Right atrium auricular region (tissue), 2 donors: ENCODE measurements at regions not wholly inside any gene's neighbourhood (a gene's known extent, or its start where the extent isn't known, plus 50 kb on each side); places are given as distances from the start of the nearest gene placed in this dataset.

Source experiments
- DNase-seq: peaks from one replicate; pipeline ENCODE4 v3.0.0-alpha.2; 2019; ENCODE audit warnings: low spot score
- H3K27ac ChIP-seq, 2 donors: fragments of 200-600 bp; sonication (generic); 1 replicate in 1 of 2; 2 replicates in 1 of 2; pipeline ENCODE4 v1.5.1; 2016 to 2019
- H3K27me3 ChIP-seq, 2 donors: fragments of 200-600 bp; sonication (generic); one replicate each; pipeline versions ENCODE4 v1.5.1 to v1.6.0; 2017 to 2019
- H3K36me3 ChIP-seq: fragments of 200-600 bp; sonication (generic); one replicate; pipeline ENCODE4 v1.5.1; 2016
- H3K4me1 ChIP-seq, 2 donors: fragments of 200-600 bp; sonication (generic); one replicate each; pipeline versions ENCODE4 v1.5.1 to v1.6.0; 2017 to 2019
- H3K4me3 ChIP-seq, 2 donors: fragments of 200-600 bp; sonication (generic); 1 replicate in 1 of 2; 2 replicates in 1 of 2; pipeline ENCODE4 v1.5.1; 2017 to 2019; ENCODE audit warnings: mild to moderate bottlenecking in 1 of 2, moderate library complexity in 1 of 2
- H3K9me3 ChIP-seq, 2 donors: fragments of 200-600 bp; sonication (generic); one replicate each; pipeline ENCODE4 v1.5.1; 2019
- CTCF ChIP-seq, 2 donors: fragments of 200-600 bp; sonication (generic); IDR thresholded peaks; one replicate each; pipeline ENCODE4 v1.5.1; 2019; ENCODE audit warnings: antibody characterized with exemption in 2 of 2

- peak overlapping the region; percentile 15 to 45 for H3K4me3 ChIP-seq
- DNase-seq: peak; percentile 96
- TF ChIP-seq CTCF (IDR thresholded peaks at IDR 0.05): peak; percentile 96 to 99
- no peaks in the 10 kb centered on the region for H3K9me3 ChIP-seq
- H3K27me3 ChIP-seq: no peaks in the 10 kb centered on the region
- peak overlapping the region; percentile 82 for H3K27ac ChIP-seq
- no peaks in the 10 kb centered on the region for H3K36me3 ChIP-seq
- peaks cover 0 to 9% of the 10 kb centered on the region in 2 donors for H3K4me1 ChIP-seq
These were observed 216.2 kb downstream of the TTC8 start for GRCh38 chr14:89040460-89041256.

DNA sequence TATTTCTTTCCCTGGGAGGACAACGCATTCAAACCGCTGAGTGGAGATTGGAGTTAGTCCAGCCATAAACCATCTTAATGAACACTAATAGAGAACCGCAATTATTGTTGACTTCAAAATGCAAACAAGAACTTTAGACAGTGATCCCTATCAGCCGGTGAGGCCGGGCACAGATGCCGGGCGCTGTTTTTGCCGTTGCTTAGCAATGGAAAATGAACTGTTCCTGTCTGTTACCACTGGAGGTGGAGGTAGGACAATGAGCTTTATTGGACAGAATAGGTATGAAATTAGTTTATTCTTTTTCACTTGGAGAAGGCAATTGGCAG is 216.8 kb downstream of the TTC8 start:
- H3K4me1 ChIP-seq: peaks cover 0 to 9% of the 10 kb centered on the region in 2 donors
- DNase-seq: no peak
- TF ChIP-seq CTCF (IDR thresholded peaks at IDR 0.05): no peak
- no peaks in the 10 kb centered on the region for H3K9me3 ChIP-seq
- peak overlapping the region in 1 of 2 donors; percentile 45 for H3K4me3 ChIP-seq
- H3K27ac ChIP-seq: peak overlapping the region; percentile 82
- H3K27me3 ChIP-seq: no peaks in the 10 kb centered on the region
- no peaks in the 10 kb centered on the region for H3K36me3 ChIP-seq

GRCh38 chr14:89042021-89042420 is 217.6 kb downstream of the TTC8 start:
- no peak overlapping the region for H3K4me3 ChIP-seq
- no peak for TF ChIP-seq CTCF (IDR thresholded peaks at IDR 0.05)
- H3K27me3 ChIP-seq: no peaks in the 10 kb centered on the region
- H3K36me3 ChIP-seq: no peaks in the 10 kb centered on the region
- peaks cover 0 to 9% of the 10 kb centered on the region in 2 donors for H3K4me1 ChIP-seq
- DNase-seq: no peak
- no peaks in the 10 kb centered on the region for H3K9me3 ChIP-seq
- H3K27ac ChIP-seq: no peak overlapping the region

DNA sequence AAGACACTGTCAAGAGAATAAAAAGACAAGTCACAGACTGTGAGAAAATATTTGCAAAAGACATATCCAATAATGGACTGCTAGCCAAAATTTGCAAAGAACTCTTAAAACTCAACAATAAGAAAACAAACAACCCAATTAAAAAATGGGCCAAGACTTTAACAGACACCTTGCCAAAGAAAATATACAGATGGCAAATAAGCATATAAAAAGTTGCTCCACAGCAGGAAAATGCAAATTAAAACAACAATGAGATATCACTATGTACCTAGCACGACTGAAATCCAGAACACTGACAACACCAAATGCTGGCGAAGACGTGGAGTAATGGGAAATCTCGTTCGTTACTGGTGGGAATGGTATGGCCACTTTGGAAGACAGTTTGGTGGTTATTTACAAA is 228.9 kb downstream of the TTC8 start:
- no peaks in the 10 kb centered on the region for H3K27me3 ChIP-seq
- H3K27ac ChIP-seq: no peak overlapping the region
- H3K9me3 ChIP-seq: peaks cover 0 to 7% of the 10 kb centered on the region in 2 donors
- H3K4me3 ChIP-seq: no peak overlapping the region
- no peaks in the 10 kb centered on the region for H3K4me1 ChIP-seq
- no peak for TF ChIP-seq CTCF (IDR thresholded peaks at IDR 0.05)
- DNase-seq: no peak
- no peaks in the 10 kb centered on the region for H3K36me3 ChIP-seq

GRCh38 chr14:89056394-89056793 is 231.9 kb downstream of the TTC8 start:
- no peak for DNase-seq
- Histone ChIP-seq H3K27ac (no peak overlapping the region), H3K9me3 (peaks cover 0 to 7% of the 10 kb centered on the region in 2 donors), H3K4me3 (no peak overlapping the region), H3K4me1 (no peaks in the 10 kb centered on the region), H3K27me3 (no peaks in the 10 kb centered on the region), H3K36me3 (no peaks in the 10 kb centered on the region)
- TF ChIP-seq CTCF (IDR thresholded peaks at IDR 0.05): no peak

GRCh38 chr14:89058697-89059096 is 234.2 kb downstream of the TTC8 start:
- H3K36me3 ChIP-seq: no peaks in the 10 kb centered on the region
- no peak overlapping the region for H3K27ac ChIP-seq
- DNase-seq: no peak
- H3K4me3 ChIP-seq: no peak overlapping the region
- H3K27me3 ChIP-seq: no peaks in the 10 kb centered on the region
- no peaks in the 10 kb centered on the region for H3K9me3 ChIP-seq
- no peaks in the 10 kb centered on the region for H3K4me1 ChIP-seq
- no peak for TF ChIP-seq CTCF (IDR thresholded peaks at IDR 0.05)
